ENCODE measurements at regions not wholly inside any gene's neighbourhood (a gene's known extent, or its start where the extent isn't known, plus 50 kb on each side); places are given as distances from the start of the nearest gene placed in this dataset.
A peak's percentile ranks its signal among the peaks of the same experiment; 100 is the strongest.

DNA sequence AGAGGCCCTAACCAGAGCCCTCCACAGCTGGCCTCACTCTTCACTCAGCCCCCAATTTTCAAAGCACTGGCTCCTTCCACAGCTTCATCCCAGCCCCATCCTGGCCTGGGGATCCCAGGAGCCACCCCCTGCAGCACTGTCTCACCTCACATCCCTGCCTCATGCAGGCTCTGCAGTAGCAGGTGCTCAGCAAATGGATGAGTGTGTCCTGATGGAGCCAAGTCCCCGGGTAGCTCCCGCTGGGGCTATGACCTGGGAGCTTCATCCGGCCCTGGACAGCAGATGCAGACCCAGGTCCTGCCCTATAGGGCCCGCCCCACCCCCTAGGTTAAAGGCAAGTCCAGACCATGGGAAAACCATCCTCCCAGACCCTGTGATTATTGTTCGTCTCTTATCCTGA is 143.2 kb upstream of the ZNF507 start:
- Mint-ChIP-seq H3K4me1 (peaks cover 12% of the 10 kb centered on the region), H3K4me3 (no peak overlapping the region), H3K9me3 (no peaks in the 10 kb centered on the region), H3K36me3 (no peaks in the 10 kb centered on the region), H3K27me3 (peaks cover 6% of the 10 kb centered on the region), H3K27ac (no peak overlapping the region)
- CTCF ChIA-PET: interaction anchor here (1.2 kb wide), 1 partner anchor 22 kb away, joined by 4 read pairs; no protein-coding TSS in a partner anchor
- DNase-seq: no peak

DNA sequence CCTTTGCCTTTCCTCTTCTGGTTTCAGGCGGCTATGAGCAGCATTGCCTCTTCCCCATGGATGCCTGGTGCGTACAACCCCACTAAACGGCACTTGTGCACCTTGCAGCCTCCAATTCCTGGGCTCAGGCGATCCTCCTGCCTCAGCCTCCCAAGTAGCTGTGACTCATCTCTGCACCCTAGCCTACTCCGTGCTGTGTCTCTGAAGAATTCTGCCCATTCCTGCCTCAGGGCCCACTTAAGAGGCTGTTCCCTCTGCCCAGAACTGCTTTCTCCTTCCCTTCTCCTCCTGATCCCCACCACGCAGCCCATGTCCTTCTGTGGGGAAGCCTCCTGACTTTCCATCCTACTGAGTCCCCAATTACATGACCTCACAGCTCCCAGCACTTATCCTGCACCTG is 142.2 kb upstream of the ZNF507 start:
- H3K4me1 Mint-ChIP-seq: peaks cover 12% of the 10 kb centered on the region
- no peaks in the 10 kb centered on the region for H3K9me3 Mint-ChIP-seq
- no peaks in the 10 kb centered on the region for H3K36me3 Mint-ChIP-seq
- no peak overlapping the region for H3K4me3 Mint-ChIP-seq
- no peak overlapping the region for H3K27ac Mint-ChIP-seq
- H3K27me3 Mint-ChIP-seq: peaks cover 6% of the 10 kb centered on the region
- DNase-seq: no peak
- CTCF ChIA-PET: no interaction called here

DNA sequence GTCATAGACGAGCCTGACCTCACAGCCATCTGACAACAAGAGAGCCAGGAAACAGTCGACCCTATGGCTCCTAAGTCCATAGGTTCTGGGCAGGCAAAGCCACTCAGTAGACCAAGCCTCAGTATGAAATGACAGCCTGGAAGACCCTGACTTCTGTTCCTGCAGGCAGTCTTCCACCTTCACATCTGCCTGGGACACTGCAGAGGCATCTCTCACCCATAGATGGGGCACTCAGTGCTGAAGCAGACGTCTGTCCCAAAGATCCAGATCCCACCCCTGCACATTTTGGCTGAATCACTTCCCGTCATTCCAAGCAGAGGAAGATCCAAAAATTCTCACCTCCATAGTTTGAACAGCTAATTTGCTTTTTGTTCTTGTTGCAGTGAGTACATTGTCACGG is 139.3 kb upstream of the ZNF507 start:
- Mint-ChIP-seq H3K27ac (no peak overlapping the region), H3K27me3 (no peaks in the 10 kb centered on the region), H3K4me3 (no peak overlapping the region), H3K4me1 (peaks cover 10% of the 10 kb centered on the region), H3K36me3 (no peaks in the 10 kb centered on the region), H3K9me3 (no peaks in the 10 kb centered on the region)
- DNase-seq: no peak
- CTCF ChIA-PET: no interaction called here

DNA sequence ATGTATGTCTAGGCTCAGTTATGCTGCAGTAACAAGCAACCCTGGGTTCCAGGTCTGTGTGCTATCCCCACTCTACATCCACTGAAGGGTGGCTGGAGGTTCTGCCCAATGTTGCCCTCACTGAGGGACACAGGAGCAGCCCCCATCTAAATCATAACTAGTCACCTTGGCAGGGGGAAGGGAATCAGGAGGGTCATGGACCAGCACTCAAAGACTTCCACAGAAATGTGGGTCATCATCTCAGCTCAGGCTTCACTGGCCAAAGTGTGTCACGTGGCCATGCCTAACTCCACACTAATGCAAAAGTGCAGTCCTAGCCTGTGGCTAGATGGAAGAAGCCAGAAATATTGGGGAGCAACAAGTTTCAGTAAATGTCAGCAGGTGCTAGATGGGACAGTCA is 137.3 kb upstream of the ZNF507 start:
- no peak overlapping the region for H3K4me3 Mint-ChIP-seq
- H3K4me1 Mint-ChIP-seq: no peaks in the 10 kb centered on the region
- no peak overlapping the region for H3K27ac Mint-ChIP-seq
- H3K9me3 Mint-ChIP-seq: no peaks in the 10 kb centered on the region
- no peaks in the 10 kb centered on the region for H3K27me3 Mint-ChIP-seq
- CTCF ChIA-PET: no interaction called here
- no peaks in the 10 kb centered on the region for H3K36me3 Mint-ChIP-seq
- DNase-seq: no peak

DNA sequence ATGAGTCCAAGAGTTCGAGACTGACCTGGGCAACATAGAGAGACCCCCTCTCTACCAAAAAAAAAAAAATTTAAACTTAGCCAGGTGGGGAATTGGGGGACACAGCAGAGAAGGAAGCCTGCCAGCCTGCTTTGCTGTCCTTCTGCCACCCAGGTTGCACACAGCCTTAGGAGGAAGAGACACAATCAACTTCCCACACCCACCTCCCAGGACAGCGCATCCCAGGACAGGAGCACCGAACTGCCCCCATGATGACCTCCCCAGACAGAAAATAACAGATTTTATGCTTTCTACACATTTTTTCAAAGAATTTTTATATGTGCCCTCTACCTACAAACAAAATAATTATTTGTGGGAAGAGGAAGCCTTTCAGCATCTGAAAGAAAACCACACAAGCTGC is 126.0 kb upstream of the ZNF507 start:
- H3K4me1 Mint-ChIP-seq: peaks cover 7% of the 10 kb centered on the region
- CTCF ChIA-PET: no interaction called here
- H3K36me3 Mint-ChIP-seq: no peaks in the 10 kb centered on the region
- H3K27ac Mint-ChIP-seq: no peak overlapping the region
- no peak overlapping the region for H3K4me3 Mint-ChIP-seq
- H3K9me3 Mint-ChIP-seq: no peaks in the 10 kb centered on the region
- peaks cover 32% of the 10 kb centered on the region for H3K27me3 Mint-ChIP-seq
- no peak for DNase-seq

DNA sequence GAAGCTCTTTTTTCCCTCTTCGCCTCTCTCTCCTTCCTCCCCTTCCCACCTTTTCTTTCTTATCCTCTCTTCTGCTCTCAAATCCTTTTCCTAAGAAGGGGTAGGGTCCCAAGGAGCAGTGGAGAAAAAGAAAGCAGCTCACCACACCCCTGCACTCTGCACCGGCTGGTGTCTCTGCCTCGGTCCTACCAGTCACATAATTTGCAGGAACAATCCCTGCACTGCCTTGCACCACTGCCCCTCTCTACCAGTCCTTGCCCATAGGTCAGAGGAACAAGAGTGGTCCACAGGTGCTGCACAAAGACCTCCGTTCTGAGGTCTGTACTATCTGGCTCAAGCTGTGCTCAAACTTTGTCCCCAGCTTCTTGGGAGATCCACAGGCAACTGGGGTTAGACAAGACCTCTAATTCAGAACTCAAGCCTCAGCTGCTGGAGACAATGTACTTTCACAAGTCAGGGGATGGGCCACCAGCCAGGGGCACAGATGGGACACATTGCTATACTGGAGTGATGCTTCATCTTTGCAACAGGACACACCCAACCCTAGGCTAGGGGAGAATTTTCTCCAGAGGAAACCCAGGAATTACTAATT is 125.4 kb upstream of the ZNF507 start:
- CTCF ChIA-PET: no interaction called here
- no peaks in the 10 kb centered on the region for H3K9me3 Mint-ChIP-seq
- no peak for DNase-seq
- H3K4me1 Mint-ChIP-seq: peaks cover 12% of the 10 kb centered on the region
- H3K4me3 Mint-ChIP-seq: no peak overlapping the region
- H3K36me3 Mint-ChIP-seq: no peaks in the 10 kb centered on the region
- H3K27ac Mint-ChIP-seq: no peak overlapping the region
- H3K27me3 Mint-ChIP-seq: peaks cover 38% of the 10 kb centered on the region

DNA sequence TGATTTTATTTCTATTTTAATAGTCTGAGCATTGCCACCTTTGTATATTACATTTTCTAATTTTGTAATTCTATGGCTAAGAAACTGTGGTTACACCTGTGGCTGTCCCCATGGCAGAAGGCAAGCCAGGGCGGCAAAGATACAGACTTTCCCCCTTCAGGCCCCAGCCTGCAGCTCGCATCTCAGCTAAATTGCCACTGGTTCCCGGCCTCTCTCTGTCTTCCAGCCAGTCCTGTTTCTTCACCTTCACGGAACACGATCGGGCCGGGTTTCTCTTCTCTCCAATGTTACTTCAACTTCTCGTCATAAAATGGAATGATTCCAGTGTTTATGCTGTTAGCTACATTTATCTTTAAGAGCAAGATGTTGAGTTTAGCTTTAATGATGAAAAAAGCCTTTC is 124.5 kb upstream of the ZNF507 start:
- Mint-ChIP-seq H3K9me3 (no peaks in the 10 kb centered on the region), H3K27me3 (peaks cover 38% of the 10 kb centered on the region), H3K36me3 (no peaks in the 10 kb centered on the region), H3K4me1 (peaks cover 12% of the 10 kb centered on the region), H3K27ac (no peak overlapping the region), H3K4me3 (no peak overlapping the region)
- CTCF ChIA-PET: interaction anchor here (1.1 kb wide), 1 partner anchor 180 kb away, joined by 4 read pairs; no protein-coding TSS in a partner anchor
- no peak for DNase-seq

DNA sequence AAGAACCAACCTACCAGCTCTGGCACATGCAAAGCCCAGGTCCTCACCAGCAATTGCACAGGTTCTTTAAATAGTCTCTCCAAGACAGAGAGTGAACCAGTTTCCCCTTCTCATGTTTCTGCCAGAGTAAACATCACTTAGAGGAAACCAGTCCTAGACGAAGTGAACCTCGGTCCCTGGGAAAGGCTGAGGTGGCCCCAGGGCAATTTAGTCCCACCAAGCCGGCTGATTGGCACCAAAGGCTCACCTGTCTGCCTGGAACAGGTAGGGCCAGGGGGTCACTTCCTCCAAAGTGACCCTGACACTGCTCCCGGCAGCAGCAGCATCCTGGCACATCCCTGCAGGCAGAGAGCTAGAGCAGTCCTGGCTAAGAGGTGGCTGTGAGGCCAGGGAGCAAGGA is 122.9 kb upstream of the ZNF507 start:
- no peaks in the 10 kb centered on the region for H3K36me3 Mint-ChIP-seq
- peaks cover 38% of the 10 kb centered on the region for H3K27me3 Mint-ChIP-seq
- peaks cover 12% of the 10 kb centered on the region for H3K4me1 Mint-ChIP-seq
- DNase-seq: no peak
- CTCF ChIA-PET: interaction anchor here (0.7 to 1.2 kb wide), 3 partner anchors 1438 to 1553 kb away, joined by 3 read pairs; no protein-coding TSS in a partner anchor
- no peak overlapping the region for H3K4me3 Mint-ChIP-seq
- no peak overlapping the region for H3K27ac Mint-ChIP-seq
- H3K9me3 Mint-ChIP-seq: no peaks in the 10 kb centered on the region

DNA sequence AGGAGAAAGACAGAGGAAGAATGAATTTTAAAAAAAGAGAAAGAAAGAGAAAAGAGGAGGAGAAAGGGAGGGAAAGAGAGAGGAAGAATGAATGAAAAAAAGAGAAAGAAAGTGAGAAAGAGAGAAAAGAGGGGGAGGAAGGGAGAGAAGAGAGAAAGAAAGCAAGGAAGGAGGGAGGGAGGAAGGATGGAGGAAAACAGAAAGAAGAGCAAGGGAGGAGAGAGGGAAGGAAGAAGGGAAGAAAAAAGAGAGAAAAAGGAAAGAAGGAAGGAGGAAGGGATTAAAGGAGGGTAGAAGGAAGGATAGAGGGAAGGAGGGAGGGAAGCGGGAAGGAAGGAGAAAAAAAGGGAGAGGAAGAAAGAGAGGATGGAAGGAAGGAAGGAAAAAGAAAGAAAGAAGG is 122.3 kb upstream of the ZNF507 start:
- Mint-ChIP-seq H3K27me3 (peaks cover 38% of the 10 kb centered on the region), H3K9me3 (no peaks in the 10 kb centered on the region), H3K4me3 (no peak overlapping the region), H3K27ac (no peak overlapping the region), H3K4me1 (peaks cover 12% of the 10 kb centered on the region), H3K36me3 (no peaks in the 10 kb centered on the region)
- CTCF ChIA-PET: interaction anchor here (0.6 to 1.5 kb wide), 5 partner anchors 26 to 1439 kb away, joined by 3 to 5 read pairs (median 3); no protein-coding TSS in a partner anchor
- no peak for DNase-seq

DNA sequence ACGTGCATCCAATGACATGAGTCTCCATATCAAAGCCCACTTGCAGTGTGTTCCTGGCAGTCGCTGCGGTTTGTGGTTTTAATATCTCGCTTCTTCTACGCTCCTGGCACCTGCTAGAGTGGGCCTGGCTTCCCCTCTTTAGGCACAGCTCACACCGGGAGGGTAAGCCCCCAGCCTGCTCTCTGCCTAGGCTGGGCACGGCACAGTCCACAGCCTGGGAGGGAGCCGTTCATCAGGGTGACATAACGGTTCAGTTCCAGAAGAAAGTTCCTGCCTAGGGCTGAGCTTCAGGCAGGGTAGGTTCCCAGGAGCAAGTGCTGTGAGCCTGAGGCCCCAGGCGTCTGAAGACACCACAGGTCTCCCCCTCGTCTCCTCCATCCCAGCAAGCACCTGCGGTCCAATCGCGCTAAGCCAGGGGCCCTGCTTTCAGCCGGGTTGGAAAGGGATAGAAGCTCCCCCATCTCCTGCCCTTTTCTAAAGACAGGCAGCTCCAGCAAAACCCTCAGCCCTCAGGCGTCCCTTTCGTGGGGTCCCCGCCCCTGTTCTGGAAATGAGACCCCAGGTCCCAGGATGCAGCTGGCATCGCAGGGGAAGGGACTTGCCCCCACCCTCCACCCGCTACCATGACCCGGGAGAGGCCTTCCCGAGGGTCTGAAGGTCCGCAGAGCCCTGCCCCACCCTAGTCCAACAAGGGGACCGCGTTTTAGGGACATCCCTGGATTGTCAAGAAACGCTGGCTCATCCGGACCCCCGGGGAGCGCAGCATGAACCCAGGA is 121.6 kb upstream of the ZNF507 start:
- Mint-ChIP-seq H3K27ac (no peak overlapping the region), H3K4me1 (peaks cover 12% of the 10 kb centered on the region), H3K9me3 (no peaks in the 10 kb centered on the region), H3K4me3 (no peak overlapping the region), H3K36me3 (no peaks in the 10 kb centered on the region), H3K27me3 (peaks cover 38% of the 10 kb centered on the region)
- CTCF ChIA-PET: interaction anchor here (0.6 to 2.8 kb wide), 16 partner anchors 13 to 1557 kb away, joined by 3 to 12 read pairs (median 3); no protein-coding TSS in a partner anchor
- DNase-seq: no peak

DNA sequence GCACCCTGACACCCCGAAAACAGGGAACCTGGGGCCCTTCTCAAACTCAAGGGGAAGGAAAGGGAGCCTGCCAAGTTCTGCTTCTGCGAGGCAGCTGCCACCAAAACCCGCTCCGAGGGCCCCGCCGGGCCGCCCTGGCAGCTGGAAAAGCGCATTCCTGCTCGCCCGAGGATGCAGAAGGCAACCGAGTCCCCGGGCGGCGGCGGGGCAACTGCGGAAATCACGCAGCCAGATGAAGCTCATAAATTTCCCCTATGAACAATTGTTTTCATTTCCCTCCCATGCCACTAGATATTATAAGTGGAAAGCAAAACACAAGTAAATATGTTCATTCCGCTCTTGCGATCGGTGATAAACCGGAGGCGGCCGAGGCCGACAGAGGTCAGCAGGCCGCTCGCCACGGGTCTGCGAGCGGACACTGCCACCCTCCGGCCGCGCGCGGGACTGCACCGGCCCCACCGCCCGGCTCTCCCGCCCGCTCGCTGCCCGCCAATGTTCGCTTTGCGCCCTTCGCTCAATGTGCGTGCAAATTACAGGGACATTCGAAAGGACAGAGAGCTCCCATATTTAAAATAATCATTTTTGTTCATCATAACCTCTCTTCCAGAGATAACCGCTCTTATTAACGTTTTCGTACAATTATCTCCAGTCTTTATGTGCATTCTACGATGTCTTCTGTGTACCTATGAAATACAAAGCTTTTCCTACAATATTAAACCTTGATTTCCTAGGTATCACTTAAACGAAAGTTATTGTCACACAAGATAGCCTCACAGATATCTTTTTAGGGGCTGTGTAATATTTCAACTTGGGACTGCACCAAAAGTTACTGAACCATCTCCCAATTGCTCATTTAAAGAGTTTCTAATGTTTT is 120.8 kb upstream of the ZNF507 start:
- Mint-ChIP-seq H3K36me3 (no peaks in the 10 kb centered on the region), H3K9me3 (no peaks in the 10 kb centered on the region), H3K4me3 (no peak overlapping the region), H3K4me1 (peaks cover 12% of the 10 kb centered on the region), H3K27me3 (peaks cover 38% of the 10 kb centered on the region), H3K27ac (no peak overlapping the region)
- DNase-seq: peak; percentile 63
- CTCF ChIA-PET: interaction anchor here (0.8 to 2.8 kb wide), 13 partner anchors 13 to 1558 kb away, joined by 3 to 12 read pairs (median 3); no protein-coding TSS in a partner anchor

DNA sequence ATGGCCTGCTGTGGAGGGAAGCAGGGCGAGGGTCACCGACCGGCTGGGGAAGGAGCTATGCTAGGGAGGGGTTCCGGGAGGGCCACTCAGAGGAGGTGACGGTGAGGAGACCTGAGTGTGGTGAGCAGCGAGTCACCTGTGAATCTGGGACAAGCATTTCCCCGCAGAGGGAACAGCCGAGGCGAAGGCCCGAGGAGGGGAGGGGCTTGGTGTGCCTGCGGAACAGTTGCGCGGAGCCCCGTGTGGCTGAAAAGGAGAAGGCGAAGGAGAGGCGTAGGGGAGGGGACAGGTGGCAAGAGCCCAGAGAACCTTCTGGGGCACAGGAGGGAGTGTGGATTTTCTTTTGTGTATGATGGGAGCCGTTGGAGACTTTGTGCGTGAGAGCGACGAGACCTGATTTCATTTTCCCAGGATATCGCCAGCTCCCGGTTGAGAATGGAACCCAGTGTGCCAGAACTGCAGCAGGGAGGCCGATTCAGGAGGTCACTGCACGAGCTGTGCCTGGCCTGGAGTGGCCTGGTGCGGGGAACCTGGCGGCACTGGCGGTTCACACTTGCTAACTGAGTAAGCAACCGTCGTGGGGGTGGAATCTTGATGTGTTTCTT is 117.7 kb upstream of the ZNF507 start:
- CTCF ChIA-PET: interaction anchor here (1.0 kb wide), 1 partner anchor 1426 kb away, joined by 3 read pairs; no protein-coding TSS in a partner anchor

DNA sequence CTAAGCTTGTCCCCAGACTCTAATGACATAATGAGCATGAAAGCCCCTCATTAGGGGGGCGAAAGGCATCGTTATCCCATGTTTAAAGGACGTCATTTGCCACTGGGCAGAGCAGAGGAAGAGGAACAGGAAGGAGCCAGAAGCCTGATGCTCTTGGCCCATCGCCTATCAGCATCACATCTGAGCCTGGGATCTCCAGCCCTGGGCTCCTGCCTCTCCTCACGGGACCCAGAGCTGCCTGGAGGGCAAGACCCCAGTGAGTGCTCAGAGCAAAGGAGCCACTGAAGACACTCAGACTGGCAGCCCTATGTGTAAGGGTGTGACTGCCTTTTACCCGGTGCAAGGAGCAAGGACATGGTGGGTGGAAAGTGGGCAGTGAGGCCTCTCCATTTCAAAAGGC is 115.0 kb upstream of the ZNF507 start:
- H3K4me1 Mint-ChIP-seq: no peaks in the 10 kb centered on the region
- no peaks in the 10 kb centered on the region for H3K9me3 Mint-ChIP-seq
- no peaks in the 10 kb centered on the region for H3K27me3 Mint-ChIP-seq
- H3K4me3 Mint-ChIP-seq: no peak overlapping the region
- no peaks in the 10 kb centered on the region for H3K36me3 Mint-ChIP-seq
- no peak for DNase-seq
- H3K27ac Mint-ChIP-seq: no peak overlapping the region
- CTCF ChIA-PET: no interaction called here

More for the DNA sequence above, 117.7 kb upstream of the ZNF507 start:
- H3K27ac Mint-ChIP-seq: no peak overlapping the region
- no peak overlapping the region for H3K4me3 Mint-ChIP-seq
- DNase-seq: no peak
- H3K27me3 Mint-ChIP-seq: peaks cover 23% of the 10 kb centered on the region
- peaks cover 12% of the 10 kb centered on the region for H3K4me1 Mint-ChIP-seq
- H3K9me3 Mint-ChIP-seq: no peaks in the 10 kb centered on the region
- H3K36me3 Mint-ChIP-seq: no peaks in the 10 kb centered on the region

DNA sequence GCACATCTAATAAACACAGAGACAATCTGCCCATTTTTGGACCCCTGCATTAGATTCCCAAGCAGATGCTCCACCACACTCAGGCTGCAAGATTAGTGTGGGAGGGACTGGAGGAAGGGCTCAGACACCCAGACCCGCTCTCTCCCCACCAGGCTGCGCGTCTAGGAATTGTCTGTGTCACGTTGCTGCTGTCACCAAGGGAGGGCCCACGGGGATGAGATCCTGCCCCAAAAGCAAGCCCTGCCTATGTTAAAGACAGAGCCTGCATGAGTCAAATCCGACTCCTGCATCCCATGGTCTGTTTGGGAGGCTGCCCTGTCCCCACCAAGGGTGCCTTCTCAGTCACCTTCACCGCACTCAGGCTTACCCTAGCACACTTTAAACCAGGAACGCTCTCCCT is 114.4 kb upstream of the ZNF507 start:
- Mint-ChIP-seq H3K9me3 (no peaks in the 10 kb centered on the region), H3K27ac (no peak overlapping the region), H3K4me1 (no peaks in the 10 kb centered on the region), H3K27me3 (no peaks in the 10 kb centered on the region), H3K36me3 (no peaks in the 10 kb centered on the region), H3K4me3 (no peak overlapping the region)
- CTCF ChIA-PET: no interaction called here
- no peak for DNase-seq
